ENCODE measurements at regions not wholly inside any gene's neighbourhood (a gene's known extent, or its start where the extent isn't known, plus 50 kb on each side); places are given as distances from the start of the nearest gene placed in this dataset.

- intact Hi-C loops (cut with micrococcal nuclease), result no loop called here
- Mint-ChIP-seq H3K27me3 (ENCODE audit: low read depth) (no peaks in the 10 kb centered on the region), H3K9me3 (no peaks in the 10 kb centered on the region), H3K27ac (no peak overlapping the region), H3K36me3 (ENCODE audit: low read depth) (no peaks in the 10 kb centered on the region), H3K4me1 (ENCODE audit: low read depth) (no peaks in the 10 kb centered on the region), H3K4me3 (no peak overlapping the region)
- CTCF ChIA-PET, result no interaction called here
- DNase-seq, result no peak
Measured at GRCh38 chr10:78390051-78390450, 356.4 kb downstream of the RPS24 start.

- Mint-ChIP-seq H3K4me3 (no peak overlapping the region), H3K9me3 (no peaks in the 10 kb centered on the region), H3K4me1 (ENCODE audit: low read depth) (no peaks in the 10 kb centered on the region), H3K27me3 (ENCODE audit: low read depth) (no peaks in the 10 kb centered on the region), H3K27ac (no peak overlapping the region), H3K36me3 (ENCODE audit: low read depth) (no peaks in the 10 kb centered on the region)
- intact Hi-C loops (cut with micrococcal nuclease), result no loop called here
- no peak for DNase-seq
- CTCF ChIA-PET, result no interaction called here
Measured at GRCh38 chr10:78390817-78391216, 357.2 kb downstream of the RPS24 start.

DNA sequence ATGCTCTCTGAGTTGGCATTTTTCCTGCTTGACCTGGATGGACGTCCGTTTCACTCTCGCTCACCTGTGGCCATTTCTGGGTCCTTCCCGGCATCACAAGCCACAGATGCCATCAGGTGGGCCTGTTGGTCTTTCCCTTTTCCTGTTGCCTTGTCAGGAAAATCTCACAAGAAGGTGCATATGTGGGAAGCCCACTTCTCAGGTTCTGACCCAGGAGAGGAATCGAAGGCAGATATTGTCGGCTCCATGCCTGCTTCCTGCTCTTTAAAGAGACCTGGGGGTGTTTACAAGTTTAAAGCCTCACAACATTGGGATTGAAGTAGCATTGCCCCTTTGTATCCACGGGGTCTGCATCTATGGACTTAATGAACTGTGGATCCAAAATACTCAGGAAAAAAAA is 357.9 kb downstream of the RPS24 start:
- no peaks in the 10 kb centered on the region for H3K36me3 Mint-ChIP-seq (ENCODE audit: low read depth)
- H3K27me3 Mint-ChIP-seq (ENCODE audit: low read depth), result no peaks in the 10 kb centered on the region
- H3K4me3 Mint-ChIP-seq, result no peak overlapping the region
- H3K27ac Mint-ChIP-seq, result no peak overlapping the region
- no peaks in the 10 kb centered on the region for H3K4me1 Mint-ChIP-seq (ENCODE audit: low read depth)
- DNase-seq, result no peak
- H3K9me3 Mint-ChIP-seq, result no peaks in the 10 kb centered on the region
- CTCF ChIA-PET, result no interaction called here
- intact Hi-C loops (cut with micrococcal nuclease), result no loop called here

- no peaks in the 10 kb centered on the region for H3K9me3 Mint-ChIP-seq
- H3K4me3 Mint-ChIP-seq, result no peak overlapping the region
- CTCF ChIA-PET, result no interaction called here
- DNase-seq, result no peak
- H3K27ac Mint-ChIP-seq, result no peak overlapping the region
- H3K4me1 Mint-ChIP-seq (ENCODE audit: low read depth), result no peaks in the 10 kb centered on the region
- H3K36me3 Mint-ChIP-seq (ENCODE audit: low read depth), result no peaks in the 10 kb centered on the region
- intact Hi-C loops (cut with micrococcal nuclease), result no loop called here
- no peaks in the 10 kb centered on the region for H3K27me3 Mint-ChIP-seq (ENCODE audit: low read depth)
Measured at GRCh38 chr10:78392197-78392596, 358.5 kb downstream of the RPS24 start.

DNA sequence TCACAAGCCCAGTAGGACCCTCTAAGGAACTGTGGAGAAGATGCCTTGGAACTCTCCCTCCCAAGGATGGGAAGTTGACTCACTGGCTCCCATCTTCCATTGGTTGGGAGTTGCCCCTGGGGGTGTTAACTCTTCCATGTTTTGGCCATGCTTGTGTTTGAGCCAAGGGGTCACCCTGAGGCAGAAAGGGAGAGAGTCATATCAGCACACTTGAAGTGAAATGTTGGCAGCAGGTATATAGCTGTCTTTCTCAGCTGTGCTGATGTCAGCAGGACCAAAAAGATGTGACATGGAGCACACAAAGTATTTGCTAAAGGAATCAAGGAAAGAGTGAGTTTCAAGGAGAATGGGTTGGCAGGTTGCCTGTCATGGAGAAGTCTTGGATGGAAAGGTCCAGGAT is 359.4 kb downstream of the RPS24 start:
- no peaks in the 10 kb centered on the region for H3K4me1 Mint-ChIP-seq (ENCODE audit: low read depth)
- no peaks in the 10 kb centered on the region for H3K36me3 Mint-ChIP-seq (ENCODE audit: low read depth)
- H3K27ac Mint-ChIP-seq, result no peak overlapping the region
- H3K4me3 Mint-ChIP-seq, result no peak overlapping the region
- CTCF ChIA-PET, result no interaction called here
- intact Hi-C loops (cut with micrococcal nuclease), result no loop called here
- no peaks in the 10 kb centered on the region for H3K27me3 Mint-ChIP-seq (ENCODE audit: low read depth)
- no peak for DNase-seq
- H3K9me3 Mint-ChIP-seq, result no peaks in the 10 kb centered on the region

- Mint-ChIP-seq H3K4me1 (ENCODE audit: low read depth) (no peaks in the 10 kb centered on the region), H3K4me3 (no peak overlapping the region), H3K27me3 (ENCODE audit: low read depth) (no peaks in the 10 kb centered on the region), H3K27ac (no peak overlapping the region), H3K36me3 (ENCODE audit: low read depth) (no peaks in the 10 kb centered on the region), H3K9me3 (no peaks in the 10 kb centered on the region)
- no peak for DNase-seq
- CTCF ChIA-PET, result no interaction called here
- intact Hi-C loops (cut with micrococcal nuclease), result no loop called here
Measured at GRCh38 chr10:78394047-78394446, 360.4 kb downstream of the RPS24 start.

DNA sequence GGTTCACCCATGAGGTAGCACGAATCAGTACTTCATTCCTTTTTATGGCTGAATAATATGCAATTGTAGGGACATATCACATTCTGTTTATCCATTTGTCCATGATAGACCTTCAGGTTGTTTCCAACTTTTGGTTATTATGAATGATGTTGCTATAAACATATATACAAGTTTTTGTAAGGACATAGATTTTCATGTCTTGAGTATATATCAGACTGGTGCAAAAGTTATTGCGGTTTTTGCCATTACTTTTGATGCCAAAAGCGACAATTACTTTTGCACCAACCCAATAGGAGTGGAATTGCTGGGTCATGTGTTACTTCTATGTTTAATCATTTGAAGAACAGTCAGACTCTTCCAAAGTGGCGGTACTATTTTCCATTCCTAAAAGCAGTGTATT is 361.5 kb downstream of the RPS24 start:
- H3K4me1 Mint-ChIP-seq (ENCODE audit: low read depth), result no peaks in the 10 kb centered on the region
- H3K9me3 Mint-ChIP-seq, result no peaks in the 10 kb centered on the region
- no peak for DNase-seq
- H3K4me3 Mint-ChIP-seq, result no peak overlapping the region
- intact Hi-C loops (cut with micrococcal nuclease), result no loop called here
- H3K27me3 Mint-ChIP-seq (ENCODE audit: low read depth), result no peaks in the 10 kb centered on the region
- CTCF ChIA-PET, result no interaction called here
- H3K36me3 Mint-ChIP-seq (ENCODE audit: low read depth), result no peaks in the 10 kb centered on the region
- no peak overlapping the region for H3K27ac Mint-ChIP-seq

DNA sequence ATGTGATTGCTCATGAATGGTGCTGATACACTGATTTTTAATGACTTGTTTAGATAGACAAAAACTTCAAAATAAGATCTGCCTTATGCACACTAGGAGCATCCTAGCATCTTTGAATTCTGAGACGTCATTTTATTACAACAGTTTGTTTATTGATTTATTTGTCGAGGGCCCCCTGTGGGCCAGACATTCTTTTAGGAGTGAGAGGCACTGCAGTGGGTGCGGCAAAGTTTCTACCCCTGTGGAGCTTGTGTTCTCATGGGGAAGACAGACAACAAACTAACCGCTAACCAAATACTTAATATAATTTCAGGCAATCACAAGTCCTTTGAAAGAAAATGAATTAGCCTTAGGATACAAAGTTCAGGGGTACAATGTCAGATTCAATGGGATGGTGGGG is 363.1 kb downstream of the RPS24 start:
- no peak overlapping the region for H3K27ac Mint-ChIP-seq
- CTCF ChIA-PET, result no interaction called here
- DNase-seq, result no peak
- no peaks in the 10 kb centered on the region for H3K36me3 Mint-ChIP-seq (ENCODE audit: low read depth)
- H3K4me1 Mint-ChIP-seq (ENCODE audit: low read depth), result no peaks in the 10 kb centered on the region
- intact Hi-C loops (cut with micrococcal nuclease), result no loop called here
- H3K4me3 Mint-ChIP-seq, result no peak overlapping the region
- no peaks in the 10 kb centered on the region for H3K9me3 Mint-ChIP-seq
- no peaks in the 10 kb centered on the region for H3K27me3 Mint-ChIP-seq (ENCODE audit: low read depth)

DNA sequence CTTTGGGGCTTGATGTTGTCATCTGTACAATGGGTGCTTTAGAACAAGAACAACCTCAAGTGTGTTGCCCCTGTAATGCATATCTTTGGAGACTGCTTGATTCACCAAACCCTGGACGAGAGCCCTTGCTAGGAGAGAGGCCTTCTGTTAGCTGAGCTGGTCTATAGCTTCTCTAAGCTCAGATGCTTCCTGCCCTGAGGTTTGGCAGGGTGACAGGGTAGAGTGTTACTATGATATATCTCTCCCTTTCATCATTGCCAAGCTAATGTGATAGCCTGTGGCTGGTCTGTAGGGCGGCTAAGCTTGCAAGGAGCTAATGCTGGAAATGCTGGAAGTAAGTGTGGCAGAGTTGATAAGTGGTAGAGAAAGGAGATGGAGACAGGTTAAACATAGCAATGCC is 364.1 kb downstream of the RPS24 start:
- no peaks in the 10 kb centered on the region for H3K9me3 Mint-ChIP-seq
- CTCF ChIA-PET, result interaction anchor here (0.8 kb wide), 1 partner anchor 31 kb away, joined by 3 read pairs; no protein-coding TSS in a partner anchor
- H3K27ac Mint-ChIP-seq, result no peak overlapping the region
- H3K4me3 Mint-ChIP-seq, result no peak overlapping the region
- DNase-seq, result no peak
- no peaks in the 10 kb centered on the region for H3K36me3 Mint-ChIP-seq (ENCODE audit: low read depth)
- intact Hi-C loops (cut with micrococcal nuclease), result no loop called here
- H3K27me3 Mint-ChIP-seq (ENCODE audit: low read depth), result no peaks in the 10 kb centered on the region
- no peaks in the 10 kb centered on the region for H3K4me1 Mint-ChIP-seq (ENCODE audit: low read depth)

DNA sequence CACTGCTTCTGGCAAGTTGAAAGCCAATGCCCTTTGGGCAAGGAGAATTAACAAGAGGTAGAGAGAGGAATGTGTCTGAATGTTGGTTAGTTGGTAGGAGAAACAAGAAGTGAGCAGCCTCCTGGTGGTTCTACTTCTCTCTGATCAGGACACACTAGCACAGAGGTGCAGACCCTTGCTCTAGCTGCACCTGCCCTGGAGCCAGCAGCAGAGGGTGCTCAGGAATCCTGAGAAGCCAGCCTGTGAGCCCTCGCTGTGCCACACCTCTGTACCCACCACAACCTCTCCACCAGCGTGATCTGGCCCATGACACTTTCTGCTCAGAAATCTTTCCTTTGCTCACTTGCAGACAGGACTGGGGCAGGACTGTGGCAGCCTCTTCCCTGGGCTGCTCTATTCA is 364.7 kb downstream of the RPS24 start:
- CTCF ChIA-PET, result no interaction called here
- Mint-ChIP-seq H3K36me3 (ENCODE audit: low read depth) (no peaks in the 10 kb centered on the region), H3K4me3 (no peak overlapping the region)

DNA sequence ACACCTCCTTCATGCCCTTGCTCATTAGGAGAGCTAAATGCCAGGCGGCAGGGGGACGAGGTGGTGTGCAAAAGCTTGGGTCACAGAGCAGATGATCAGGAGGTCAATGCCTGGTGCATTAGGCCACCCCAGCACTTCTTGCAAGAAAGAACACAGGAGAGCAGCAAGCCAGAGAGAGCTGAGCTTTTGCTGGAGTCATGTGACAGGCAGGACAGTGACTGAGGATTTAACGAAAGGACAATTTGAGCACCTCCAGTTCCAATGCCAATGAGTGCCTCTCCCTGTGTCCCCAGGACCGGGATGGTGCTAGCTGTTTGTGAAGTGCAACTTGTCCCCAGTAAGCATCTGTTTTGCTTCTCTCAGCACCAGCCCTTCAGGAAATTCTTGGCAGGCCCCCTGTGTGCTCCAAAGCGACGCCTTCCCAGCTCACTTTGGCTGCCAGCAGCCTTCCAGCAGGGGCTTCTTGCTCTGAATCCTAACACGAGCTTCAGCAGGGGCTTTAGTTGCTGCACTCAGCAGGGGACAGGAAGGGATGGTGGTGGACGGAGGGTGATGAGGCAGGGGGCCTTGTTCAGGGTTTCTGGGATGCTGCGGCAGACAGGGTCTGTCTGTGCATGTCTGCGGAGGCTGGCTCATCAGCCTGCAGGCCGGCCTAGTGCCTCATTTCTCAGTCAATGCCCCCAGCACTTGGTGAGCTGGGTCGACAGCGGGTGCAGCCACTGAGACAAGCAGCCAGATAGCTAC is 368.1 kb downstream of the RPS24 start:
- intact Hi-C loops (cut with micrococcal nuclease), result no loop called here
- H3K4me1 Mint-ChIP-seq (ENCODE audit: low read depth), result peaks cover 5% of the 10 kb centered on the region
- peaks cover 6% of the 10 kb centered on the region for H3K27me3 Mint-ChIP-seq (ENCODE audit: low read depth)
- H3K36me3 Mint-ChIP-seq (ENCODE audit: low read depth), result no peaks in the 10 kb centered on the region
- DNase-seq, result no peak
- no peaks in the 10 kb centered on the region for H3K9me3 Mint-ChIP-seq
- CTCF ChIA-PET, result no interaction called here
- no peak overlapping the region for H3K4me3 Mint-ChIP-seq
- no peak overlapping the region for H3K27ac Mint-ChIP-seq

More for the DNA sequence above, 364.7 kb downstream of the RPS24 start:
- Mint-ChIP-seq H3K27ac (no peak overlapping the region), H3K9me3 (no peaks in the 10 kb centered on the region), H3K4me1 (ENCODE audit: low read depth) (no peaks in the 10 kb centered on the region), H3K27me3 (ENCODE audit: low read depth) (no peaks in the 10 kb centered on the region)
- intact Hi-C loops (cut with micrococcal nuclease), result no loop called here
- no peak for DNase-seq

DNA sequence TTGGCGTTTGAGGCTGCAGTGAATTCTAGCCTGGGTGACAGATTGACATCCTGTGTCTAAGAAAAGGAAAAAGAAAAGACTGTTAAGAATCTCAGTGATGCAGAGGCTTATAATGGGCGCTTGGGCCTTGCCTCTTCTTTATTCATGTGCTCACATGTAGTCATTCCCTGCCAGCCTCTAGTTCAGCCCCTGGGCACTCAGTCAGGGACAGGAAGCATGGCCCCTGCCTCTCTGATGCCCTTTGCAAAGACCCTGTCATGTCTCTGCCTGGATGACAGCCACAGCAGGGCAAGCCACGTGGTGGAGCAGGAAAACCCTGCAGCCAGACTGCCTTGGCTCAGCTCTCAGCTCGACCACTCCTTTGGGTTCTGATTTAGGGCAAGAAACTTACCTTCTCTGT is 368.9 kb downstream of the RPS24 start:
- CTCF ChIA-PET, result no interaction called here
- Mint-ChIP-seq H3K4me3 (no peak overlapping the region), H3K27ac (no peak overlapping the region), H3K9me3 (no peaks in the 10 kb centered on the region), H3K4me1 (ENCODE audit: low read depth) (peaks cover 7% of the 10 kb centered on the region), H3K36me3 (ENCODE audit: low read depth) (no peaks in the 10 kb centered on the region), H3K27me3 (ENCODE audit: low read depth) (peaks cover 9% of the 10 kb centered on the region)
- intact Hi-C loops (cut with micrococcal nuclease), result no loop called here
- no peak for DNase-seq

DNA sequence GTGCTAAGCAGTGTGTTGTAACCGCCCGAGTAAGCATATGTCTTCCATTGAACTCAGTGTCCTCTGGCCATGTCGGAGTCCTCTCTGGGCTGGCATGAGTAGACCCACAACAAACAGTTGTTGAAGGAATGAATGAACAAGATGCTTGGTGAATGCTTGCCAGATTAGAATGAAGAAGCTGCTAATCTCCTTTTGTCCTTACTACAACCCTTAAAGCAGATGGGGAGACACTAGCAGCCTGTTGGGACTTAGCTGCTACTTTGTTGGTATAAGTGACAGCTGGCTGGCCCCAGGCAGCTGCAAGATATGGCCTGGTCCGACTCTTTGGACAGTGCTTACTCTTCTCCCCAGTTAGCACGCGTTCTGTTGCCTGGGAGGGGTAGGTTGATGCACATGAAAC is 370.1 kb downstream of the RPS24 start:
- peaks cover 7% of the 10 kb centered on the region for H3K4me1 Mint-ChIP-seq (ENCODE audit: low read depth)
- CTCF ChIA-PET, result no interaction called here
- no peak overlapping the region for H3K27ac Mint-ChIP-seq
- no peak for DNase-seq
- no peaks in the 10 kb centered on the region for H3K9me3 Mint-ChIP-seq
- H3K4me3 Mint-ChIP-seq, result no peak overlapping the region
- intact Hi-C loops (cut with micrococcal nuclease), result no loop called here
- peaks cover 11% of the 10 kb centered on the region for H3K27me3 Mint-ChIP-seq (ENCODE audit: low read depth)
- H3K36me3 Mint-ChIP-seq (ENCODE audit: low read depth), result no peaks in the 10 kb centered on the region

DNA sequence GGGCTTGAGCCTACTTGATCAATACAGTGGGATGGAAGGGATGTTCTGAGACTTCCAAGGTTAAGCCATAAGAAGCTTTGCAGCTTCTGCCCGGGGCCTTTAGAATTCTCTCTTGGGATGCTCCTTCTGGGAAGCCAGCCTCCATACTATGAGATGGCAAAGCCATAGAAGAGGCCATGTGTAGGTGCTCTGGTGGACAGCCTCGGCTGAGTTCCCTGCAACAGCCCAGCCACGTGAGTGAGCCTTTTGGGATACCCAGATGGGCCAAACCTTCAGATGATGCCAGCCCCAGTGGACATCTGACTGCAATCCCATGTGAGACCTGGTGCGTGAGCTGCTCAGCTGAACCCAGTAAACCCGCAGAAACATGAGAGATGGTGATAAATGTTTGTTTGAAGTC is 370.6 kb downstream of the RPS24 start:
- DNase-seq, result no peak
- Mint-ChIP-seq H3K36me3 (ENCODE audit: low read depth) (no peaks in the 10 kb centered on the region), H3K4me3 (no peak overlapping the region), H3K27ac (no peak overlapping the region), H3K9me3 (no peaks in the 10 kb centered on the region), H3K27me3 (ENCODE audit: low read depth) (peaks cover 11% of the 10 kb centered on the region), H3K4me1 (ENCODE audit: low read depth) (peaks cover 7% of the 10 kb centered on the region)
- CTCF ChIA-PET, result no interaction called here
- intact Hi-C loops (cut with micrococcal nuclease), result no loop called here

Data from activated naive CD4-positive, alpha-beta T cell treated with anti-CD3 and anti-CD28 coated beads for 36 hours (primary cell).